GM12892 (cell line): ENCODE measurements at regions not wholly inside any gene's neighbourhood (a gene's known extent, or its start where the extent isn't known, plus 50 kb on each side); places are given as distances from the start of the nearest gene placed in this dataset.

Experiments
- POLR2A ChIP-seq: IDR thresholded peaks from 2 replicates; pipeline ENCODE4 v1.6.1; 2011; ENCODE audit warnings: low read depth, low read length, control low read depth
- POLR2AphosphoS5 ChIP-seq: IDR thresholded peaks from 2 replicates; pipeline ENCODE4 v1.6.1; 2011; ENCODE audit warnings: low read depth, low read length, control low read depth
- TAF1 ChIP-seq: IDR thresholded peaks from 2 replicates; pipeline ENCODE4 v1.6.1; 2011; ENCODE audit warnings: low read depth, mild to moderate bottlenecking, control low read depth, low read length, borderline replicate concordance

DNA sequence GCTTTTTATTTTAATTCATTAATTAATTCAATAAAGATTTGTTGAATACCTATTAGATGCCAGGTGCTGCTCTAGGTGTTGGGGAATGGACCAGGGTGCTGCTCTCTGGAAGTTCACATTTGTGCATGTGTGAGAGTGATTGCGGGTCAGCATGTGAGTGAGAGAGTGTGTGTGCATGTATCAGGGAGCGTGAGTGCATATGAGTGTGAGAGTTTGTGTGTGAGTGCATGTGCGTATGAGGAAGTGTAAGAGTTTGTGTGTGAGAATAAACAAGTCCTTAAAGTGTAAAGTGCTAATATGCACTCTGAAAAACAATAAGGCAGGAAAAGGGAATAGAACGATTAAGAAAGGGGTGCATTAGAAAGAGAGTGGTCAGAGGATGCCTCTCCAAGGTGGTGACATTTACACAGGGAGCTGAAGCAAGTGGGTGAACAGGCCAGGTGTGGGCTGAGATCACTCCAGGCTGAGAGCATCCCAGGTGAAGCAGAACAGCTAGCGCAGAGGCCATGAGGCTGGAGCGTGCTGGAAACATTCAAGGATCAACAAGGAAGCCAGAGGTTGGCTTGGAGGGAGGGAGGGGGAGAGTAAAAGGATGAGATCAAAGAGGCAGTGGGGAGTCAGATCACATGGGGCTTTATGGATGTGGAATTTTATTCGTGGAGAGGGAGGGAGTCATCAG lies 50.5 kb upstream of the SLC1A4 start:
- no peak for TF ChIP-seq TAF1
- no peak; the same call in none of the 2 replicates for TF ChIP-seq POLR2A
- no peak; the same call in 1 of the 2 replicates for TF ChIP-seq POLR2AphosphoS5
